ENCODE measurements at regions not wholly inside any gene's neighbourhood (a gene's known extent, or its start where the extent isn't known, plus 50 kb on each side); places are given as distances from the start of the nearest gene placed in this dataset.

- peak; percentile 82 for ATAC-seq (ENCODE audit: low read depth)
- Histone ChIP-seq H2BK120ac (ENCODE audit: low read depth, low read length) (peak overlapping the region; percentile 15; the same call in 1 of the 2 replicates), H3K18ac (ENCODE audit: low read depth, low read length) (peak overlapping the region; percentile 9; the same call in 1 of the 2 replicates), H2AK5ac (ENCODE audit: low read depth, low read length) (no peak overlapping the region), H3K23ac (ENCODE audit: low read depth, low read length) (no peak overlapping the region), H3K27ac (ENCODE audit: insufficient read depth, low read length) (no peak overlapping the region; the same call in 1 of the 2 replicates), H3K9me3 (ENCODE audit: control insufficient read depth, insufficient read depth, low read length) (peaks cover 3% of the 10 kb centered on the region; the same call in 1 of the 2 replicates), H2AFZ (replicated peaks; ENCODE audit: low read length, poor library complexity) (no peak overlapping the region), H3K4me2 (ENCODE audit: low read depth, low read length) (peak overlapping the region; percentile 17; the same call in 1 of the 2 replicates), H3K9me1 (ENCODE audit: insufficient read depth, low read length) (peaks cover 3% of the 10 kb centered on the region), H3K4me3 (ENCODE audit: insufficient read depth, low read depth, low read length) (no peak overlapping the region), H3K36me3 (ENCODE audit: control insufficient read depth, insufficient read depth, low read length) (no peaks in the 10 kb centered on the region), H3K4me1 (ENCODE audit: control insufficient read depth, insufficient read depth, low read length) (peaks cover 4% of the 10 kb centered on the region), H2BK15ac (ENCODE audit: low read depth, low read length) (peak overlapping the region; percentile 16; the same call in 1 of the 3 replicates), H3K9ac (ENCODE audit: low read depth, low read length) (no peak overlapping the region), H4K8ac (ENCODE audit: low read depth in 2 of 2, low read length in 2 of 2) (peak overlapping the region in 1 of 2 experiments; percentile 6; a peak in 3 of 4 replicates), H4K20me1 (ENCODE audit: insufficient read depth, low read length) (no peaks in the 10 kb centered on the region), H2BK20ac (ENCODE audit: low read depth, low read length) (no peak overlapping the region; the same call in 1 of the 2 replicates), H3K56ac (ENCODE audit: extremely low read depth, insufficient read depth, low read length) (peak overlapping the region; percentile 42; the same call in 1 of the 2 replicates), H3K4ac (ENCODE audit: low read depth, low read length) (no peak overlapping the region; the same call in 1 of the 2 replicates), H3K27me3 (ENCODE audit: control insufficient read depth, insufficient read depth, low read length) (no peaks in the 10 kb centered on the region), H2AK9ac (replicated peaks; ENCODE audit: low read depth, low read length, poor library complexity) (no peak overlapping the region), H2BK5ac (ENCODE audit: low read depth, low read length, poor library complexity, severe bottlenecking) (peak overlapping the region; percentile 78), H4K91ac (ENCODE audit: insufficient read depth, low read depth, low read length) (peak overlapping the region; percentile 20; the same call in 1 of the 2 replicates), H3K14ac (replicated peaks; ENCODE audit: low read depth, low read length) (no peak overlapping the region), H3K79me1 (ENCODE audit: low read depth in 1 of 2, low read length in 2 of 2) (no peaks in the 10 kb centered on the region), H4K5ac (ENCODE audit: low read depth, low read length) (no peak overlapping the region)
- dilution Hi-C loops (cut with HindIII; ENCODE audit: low sequenced_read_pairs, unreplicated experiment) (no loop called here), in situ Hi-C loops (cut with MboI; ENCODE audit: low sequenced_read_pairs) (no loop called here), intact Hi-C loops (cut with micrococcal nuclease) (loop anchor here (5.0 to 10.0 kb wide), 2 partner anchors 79 to 451 kb away; no protein-coding TSS in a partner anchor)
- ChIA-PET POLR2A (ENCODE audit: unreplicated experiment) (interaction anchor here (0.5 kb wide), 1 partner anchor 154 kb away, joined by 3 read pairs; no protein-coding TSS in a partner anchor), CTCF (interaction anchor here (0.7 kb wide), 1 partner anchor 57 kb away, joined by 3 read pairs; no protein-coding TSS in a partner anchor)
- TF ChIP-seq RCOR1 (IDR thresholded peaks at IDR 0.05; ENCODE audit: insufficient replicate concordance, low read length), result no peak
- TF ChIP-seq MXI1 (IDR thresholded peaks at IDR 0.05; ENCODE audit: borderline replicate concordance, low read depth, low read length), result no peak
- 0 out of 2 replicates have a peak, but pooled peaks have one; percentile 1 for TF ChIP-seq MAFK (IDR thresholded peaks at IDR 0.05; ENCODE audit: low read depth, low read length)
- TF ChIP-seq RAD21 (IDR thresholded peaks at IDR 0.05; ENCODE audit: low read length), result 0 out of 2 replicates have a peak, but pooled peaks have one; percentile 11
- no CpG with 5 or more reads among the region's 5 CpGs for WGBS, 2 experiments (ENCODE audit: extremely low coverage in 2 of 2, insufficient read length in 1 of 2)
- BruUV-seq (replicated peaks), result no TSS peak
- DNase-seq, result peak; percentile 80
Observed at GRCh38 chr18:56245866-56246580, 392.4 kb downstream of the TXNL1 start.

Measured in IMR-90 (cell line).